Fibroblast of the conjunctiva (primary cell): ENCODE measurements at regions not wholly inside any gene's neighbourhood (a gene's known extent, or its start where the extent isn't known, plus 50 kb on each side); places are given as distances from the start of the nearest gene placed in this dataset.
"Not testable (repeated sequence)": the region's sequence is repeated elsewhere in the genome, so short reads cannot be mapped to it uniquely, and the experiment has no call there.

Experiments used
- DNase-seq: peaks from one replicate; pipeline ENCODE4 v3.0.0-alpha.2; 2010; ENCODE audit warnings: low read depth

DNA sequence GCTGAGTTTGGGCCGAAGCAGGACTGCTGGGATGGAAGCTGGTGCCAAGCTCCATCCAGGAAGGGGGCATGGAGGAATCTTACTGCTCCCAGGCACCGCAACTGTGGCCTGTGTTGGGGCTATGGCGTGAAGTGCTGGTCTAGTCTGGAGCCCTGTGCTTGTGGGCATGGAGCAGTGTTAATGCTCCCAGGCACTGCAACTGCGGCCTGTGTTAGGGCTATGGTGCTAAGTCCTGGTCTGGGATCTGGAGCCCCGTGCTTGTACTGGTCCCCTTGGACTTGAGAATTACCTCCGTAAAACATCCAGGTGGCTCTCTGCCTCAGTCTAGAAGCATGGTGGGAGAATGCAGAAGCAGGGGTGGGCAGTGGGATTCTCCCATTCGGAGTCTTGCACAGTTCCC lies 1379.4 kb upstream of the ACVR2A start:
- DNase-seq: no peak

DNA sequence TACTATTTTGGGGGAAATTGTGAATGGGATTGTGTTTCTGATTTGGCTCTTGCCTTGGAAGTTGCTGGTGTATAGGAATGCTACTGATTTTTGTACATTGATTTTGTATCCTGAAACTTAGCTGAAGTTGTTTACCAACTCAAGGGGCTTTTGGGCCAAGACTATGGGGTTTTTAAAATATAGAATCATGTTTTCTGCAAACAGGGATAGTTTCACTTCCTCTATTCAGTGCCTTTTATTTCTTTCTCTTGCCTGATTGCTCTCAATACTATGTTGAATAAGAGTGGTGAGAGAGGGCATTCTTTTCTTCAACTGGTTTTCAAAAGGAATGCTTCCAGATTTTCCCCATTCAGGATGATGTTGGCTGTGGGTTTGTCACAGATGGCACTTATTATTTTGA lies 1383.8 kb upstream of the ACVR2A start:
- DNase-seq: no peak

GRCh38 chr2:146458585-146458984 lies 1386.2 kb upstream of the ACVR2A start:
- DNase-seq: no peak

GRCh38 chr2:146457221-146457620 lies 1387.6 kb upstream of the ACVR2A start:
- DNase-seq: no peak

DNA sequence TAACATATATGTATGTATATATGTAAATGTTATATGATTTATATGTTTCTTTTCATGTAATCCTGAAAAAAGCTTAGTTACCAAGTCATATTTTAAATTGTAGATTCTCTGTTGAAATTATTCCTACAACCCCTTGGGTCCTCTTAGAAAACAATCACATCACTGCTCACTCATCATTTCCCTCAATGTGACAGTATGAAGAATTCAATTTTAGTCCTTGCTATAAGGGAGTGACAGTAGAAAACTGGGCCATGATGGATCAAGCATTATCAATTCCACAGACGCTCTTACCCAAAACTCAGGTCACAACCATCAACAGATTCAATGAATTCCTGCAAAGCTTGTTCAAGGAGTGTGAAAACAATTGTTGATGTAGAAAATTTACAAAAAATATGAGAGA lies 1389.5 kb upstream of the ACVR2A start:
- DNase-seq: no peak

DNA sequence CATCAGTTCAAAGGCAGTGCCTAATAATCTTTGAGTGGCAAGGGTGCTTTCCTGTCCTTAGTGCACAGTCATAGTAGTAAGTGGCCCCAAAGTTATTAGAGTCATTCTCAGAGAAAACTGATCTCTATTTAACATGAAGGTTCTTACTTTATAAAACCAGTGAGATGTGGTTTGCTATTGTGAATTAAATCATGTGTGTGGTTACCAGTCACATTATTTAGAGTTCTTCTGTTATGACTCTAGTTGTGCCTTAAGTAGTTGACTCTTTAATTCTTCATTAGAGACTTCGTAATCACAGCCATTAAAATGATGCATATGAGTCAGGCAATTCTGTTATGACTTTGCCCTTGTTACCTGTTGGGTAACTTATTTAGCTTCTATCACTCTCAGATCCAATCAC lies 1392.9 kb upstream of the ACVR2A start:
- no peak for DNase-seq

- DNase-seq: no peak
These were observed 1394.7 kb upstream of the ACVR2A start for GRCh38 chr2:146450131-146450530.

- no peak for DNase-seq
These were observed 1399.8 kb upstream of the ACVR2A start for GRCh38 chr2:146444987-146445386.

DNA sequence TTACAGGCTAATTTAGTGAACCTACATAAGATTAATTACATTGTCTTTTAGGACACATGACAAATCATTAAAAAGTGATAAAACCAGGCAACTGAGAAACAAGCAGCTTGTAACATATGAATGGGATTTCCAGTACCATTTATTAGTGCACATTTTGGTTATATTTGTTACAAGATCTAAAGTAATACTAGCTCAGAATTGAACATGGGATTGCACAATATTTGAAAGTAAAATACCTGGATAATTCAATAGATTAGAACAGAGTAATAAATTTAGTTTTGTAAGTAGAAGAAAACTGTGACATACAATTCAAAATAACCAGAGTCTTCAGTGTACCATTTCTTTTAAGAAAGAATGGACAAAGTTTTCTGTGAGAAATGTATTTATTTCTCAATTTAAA lies 1400.7 kb upstream of the ACVR2A start:
- DNase-seq: no peak

- no peak for DNase-seq
These were observed 1406.6 kb upstream of the ACVR2A start for GRCh38 chr2:146438246-146438645.

- no peak for DNase-seq
These were observed 1407.1 kb upstream of the ACVR2A start for GRCh38 chr2:146437712-146438111.

DNA sequence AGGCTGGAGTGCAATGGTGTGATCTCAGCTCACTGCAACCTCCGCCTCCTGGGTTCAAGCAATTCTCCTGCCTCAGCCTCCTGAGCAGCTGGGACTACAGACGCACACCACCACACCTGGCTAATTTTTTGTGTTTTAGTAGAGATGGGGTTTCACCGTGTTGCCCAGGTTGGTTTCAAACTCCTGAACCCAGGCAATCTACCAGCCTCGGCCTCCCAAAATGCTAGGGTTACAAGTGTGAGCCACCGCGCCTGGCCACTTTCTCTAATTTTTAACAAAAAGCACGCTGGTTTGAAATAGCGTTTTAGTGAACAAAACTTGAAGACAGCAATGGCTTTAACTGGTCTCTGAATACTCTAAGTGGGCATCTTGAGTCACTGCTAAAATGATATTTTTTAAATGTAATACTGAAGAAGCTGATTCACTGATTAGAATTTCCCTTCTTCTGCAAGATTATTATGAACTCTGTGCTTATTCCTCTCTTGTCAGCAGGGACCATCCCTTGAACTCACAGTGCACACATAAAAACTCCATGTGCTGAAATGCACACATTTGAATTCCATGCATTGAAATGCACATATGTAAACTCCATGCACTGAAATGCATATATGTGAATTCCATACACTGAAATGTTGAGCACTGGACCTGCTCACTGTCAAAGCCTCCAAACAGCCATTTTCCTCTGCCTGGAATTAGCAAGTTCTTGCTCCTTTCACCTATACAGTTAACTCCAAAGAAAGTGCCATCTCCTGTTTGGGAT lies 1411.5 kb upstream of the ACVR2A start:
- DNase-seq: no peak

- DNase-seq: no peak
These were observed 1415.5 kb upstream of the ACVR2A start for GRCh38 chr2:146429366-146429765.

DNA sequence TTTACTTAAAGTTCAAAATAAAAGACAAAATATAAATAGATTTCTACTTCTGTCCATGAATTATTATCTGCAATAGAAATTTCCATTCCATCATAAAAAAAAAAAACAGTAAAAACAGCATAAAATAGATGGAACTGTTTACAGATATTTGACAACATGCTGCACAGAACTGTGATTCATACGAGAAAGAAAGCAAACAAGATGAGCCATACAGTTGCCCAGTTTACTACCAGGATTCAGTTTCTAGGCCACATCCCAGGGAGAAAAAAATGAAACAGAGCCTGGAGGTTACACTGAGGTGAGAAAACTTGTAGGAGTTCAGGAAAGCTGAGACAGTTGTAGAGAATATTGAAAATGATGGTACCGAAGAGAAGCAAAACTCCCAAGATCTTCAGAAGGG lies 1426.9 kb upstream of the ACVR2A start:
- no peak for DNase-seq

GRCh38 chr2:146415291-146415690 lies 1429.5 kb upstream of the ACVR2A start:
- DNase-seq: no peak

- DNase-seq: no peak
These were observed 1430.4 kb upstream of the ACVR2A start for GRCh38 chr2:146414456-146414855.

DNA sequence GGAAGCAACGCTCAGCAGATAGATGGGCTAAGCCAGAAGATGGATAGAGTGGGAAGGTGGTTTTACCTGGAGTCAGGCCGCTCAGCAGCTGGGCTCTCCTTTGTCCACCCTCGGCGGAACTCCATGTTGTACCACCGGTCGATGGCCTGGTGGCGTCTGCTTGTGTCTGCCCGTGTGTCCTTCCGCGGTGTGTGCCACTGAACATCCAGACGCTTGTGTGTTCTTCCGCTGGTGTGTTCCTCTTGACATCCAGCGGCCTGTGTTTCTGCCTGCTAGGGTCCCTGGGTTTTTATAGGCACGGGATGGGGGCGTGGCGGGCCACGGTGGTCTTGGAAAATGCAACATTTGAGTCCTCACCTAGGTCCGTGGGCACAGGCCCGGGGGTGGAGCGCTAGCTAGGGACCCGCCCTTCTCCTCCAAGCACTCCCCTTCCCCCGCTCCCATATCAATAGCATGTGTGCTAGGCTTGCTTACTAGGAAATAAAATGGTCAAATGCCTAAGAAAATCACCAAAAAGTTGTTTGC lies 1431.7 kb upstream of the ACVR2A start:
- no peak for DNase-seq

GRCh38 chr2:146412625-146413024 lies 1432.2 kb upstream of the ACVR2A start:
- DNase-seq: no peak

DNA sequence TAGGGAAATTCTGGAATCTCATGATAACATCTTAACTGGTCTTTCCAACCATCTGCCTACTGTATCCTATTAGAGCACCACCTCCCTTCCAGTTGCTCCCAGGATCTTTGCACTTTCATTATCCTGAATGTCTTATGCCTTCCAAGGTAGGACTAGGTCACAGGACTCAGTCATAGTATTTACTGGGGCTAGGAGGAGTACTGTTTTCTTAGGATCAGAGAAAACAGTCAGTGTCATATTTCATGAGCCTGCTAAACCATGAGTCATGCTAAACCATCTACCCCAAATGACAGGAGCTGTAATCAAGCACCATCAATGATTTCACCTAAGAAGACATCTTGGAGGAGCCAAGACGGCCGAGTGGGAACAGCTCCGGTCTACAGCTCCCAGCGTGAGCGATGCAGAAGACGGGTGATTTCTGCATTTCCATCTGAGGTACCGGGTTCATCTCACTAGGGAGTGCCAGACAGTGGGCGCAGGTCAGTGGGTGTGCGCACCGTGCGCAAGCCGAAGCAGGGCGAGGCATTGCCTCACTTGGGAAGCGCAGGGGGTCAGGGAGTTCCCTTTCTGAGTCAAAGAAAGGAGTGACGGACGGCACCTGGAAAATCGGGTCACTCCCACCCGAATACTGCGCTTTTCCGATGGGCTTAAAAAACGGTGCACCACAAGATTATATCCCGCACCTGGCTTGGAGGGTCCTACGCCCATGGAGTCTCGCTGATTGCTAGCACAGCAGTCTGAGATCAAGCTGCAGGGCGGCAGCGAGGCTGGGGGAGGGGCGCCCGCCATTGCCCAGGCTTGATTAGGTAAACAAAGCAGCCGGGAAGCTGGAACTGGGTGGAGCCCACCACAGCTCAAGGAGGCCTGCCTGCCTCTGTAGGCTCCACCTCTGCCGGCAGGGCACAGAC lies 1439.2 kb upstream of the ACVR2A start:
- not testable (repeated sequence) for DNase-seq

- not testable (repeated sequence) for DNase-seq
These were observed 1441.2 kb upstream of the ACVR2A start for GRCh38 chr2:146403546-146404160.

- DNase-seq: no peak
These were observed 1452.2 kb upstream of the ACVR2A start for GRCh38 chr2:146392631-146393030.

GRCh38 chr2:146392186-146392585 lies 1452.6 kb upstream of the ACVR2A start:
- no peak for DNase-seq

GRCh38 chr2:146388757-146389156 lies 1456.1 kb upstream of the ACVR2A start:
- no peak for DNase-seq
